HK-2 (cell line): ENCODE measurements at regions not wholly inside any gene's neighbourhood (a gene's known extent, or its start where the extent isn't known, plus 50 kb on each side); places are given as distances from the start of the nearest gene placed in this dataset.

ENCODE experiments used
- DNase-seq: peaks from one replicate; pipeline ENCODE4 v3.0.0-alpha.2; 2018; ENCODE audit not compliant: unreplicated experiment

DNA sequence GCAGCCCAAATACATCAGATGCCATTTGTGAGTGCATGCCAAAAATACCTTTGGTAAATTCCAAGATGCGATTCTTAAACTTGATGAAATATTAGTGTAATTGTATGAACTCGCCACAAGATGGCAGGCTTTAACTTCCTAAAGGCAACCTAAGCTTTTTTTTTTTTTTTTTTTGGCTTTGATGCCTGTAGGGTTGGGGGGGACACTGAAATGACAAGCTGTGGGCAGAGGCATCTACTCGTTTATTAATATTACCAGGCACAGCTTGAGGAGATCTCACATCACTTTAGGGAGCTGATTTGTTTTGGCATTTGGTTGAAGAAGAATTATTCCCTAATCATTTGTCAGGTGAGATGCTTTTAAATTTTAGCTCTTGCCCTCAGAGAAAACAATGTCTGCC is 126.7 kb upstream of the CCDC196 start:
- DNase-seq: peak; percentile 6

DNA sequence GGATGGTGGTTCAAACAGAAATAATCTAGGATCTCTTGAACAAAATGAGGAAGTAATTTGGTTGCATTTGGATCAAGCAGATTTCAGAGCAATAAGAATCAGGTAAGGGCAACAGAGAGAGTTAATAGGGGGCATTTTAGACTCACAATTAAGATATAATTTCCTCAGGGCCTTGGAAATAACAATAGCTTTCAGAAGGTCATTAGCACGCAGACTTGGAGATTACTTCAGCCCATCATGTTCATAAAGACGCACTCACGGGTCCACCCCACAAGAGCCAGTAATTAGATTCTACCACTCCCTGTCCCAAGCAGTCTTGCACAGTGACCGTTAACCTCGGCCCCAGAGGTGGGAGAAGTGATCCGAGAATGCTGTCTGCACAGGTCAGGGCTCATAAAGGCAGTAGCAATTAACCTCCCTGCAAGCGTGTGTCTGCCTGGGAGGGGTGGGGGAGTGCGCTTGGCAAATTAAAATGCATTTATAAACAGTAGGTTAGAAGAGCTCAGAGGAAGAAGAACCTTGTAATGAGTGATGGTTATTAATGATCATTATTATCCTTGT is 125.7 kb upstream of the CCDC196 start:
- no peak for DNase-seq

DNA sequence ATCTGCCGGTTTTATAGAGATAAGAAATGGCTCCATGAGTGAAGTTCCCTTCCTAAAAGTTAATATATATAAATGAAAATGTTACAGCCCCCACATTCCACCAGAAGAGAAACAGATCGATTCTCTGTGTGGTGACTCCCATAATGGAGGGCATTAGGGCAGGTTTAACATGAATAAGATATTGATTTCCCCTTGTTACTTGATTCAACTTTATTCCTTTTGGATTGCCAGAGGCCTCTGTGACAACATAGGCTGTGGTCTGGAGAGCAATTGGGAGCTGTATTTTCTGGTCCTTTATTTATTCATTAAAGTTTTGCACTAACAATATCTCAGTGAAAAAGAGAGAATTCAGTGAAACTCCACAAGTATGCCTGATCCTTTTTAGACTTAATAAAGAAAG is 125.2 kb upstream of the CCDC196 start:
- no peak for DNase-seq

DNA sequence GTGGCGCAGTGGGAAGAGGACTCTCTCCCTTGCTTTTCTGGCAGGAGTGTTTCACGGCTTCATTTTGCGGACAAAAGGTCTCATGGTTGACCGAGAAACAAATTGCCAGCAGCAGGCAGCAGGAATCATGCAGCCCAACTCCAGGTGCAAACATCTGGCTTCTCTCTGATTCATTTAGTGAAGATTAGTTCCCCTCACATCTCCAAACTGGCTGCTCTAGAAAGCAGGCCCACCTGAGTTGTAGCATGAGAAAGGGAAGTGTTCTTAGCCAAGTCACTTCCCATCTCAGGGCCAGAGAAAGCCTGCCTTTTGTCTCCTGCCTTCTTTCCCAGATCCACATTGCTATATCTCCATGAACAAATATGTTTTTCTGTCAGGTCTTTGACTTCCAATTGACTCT is 120.8 kb upstream of the CCDC196 start:
- no peak for DNase-seq

DNA sequence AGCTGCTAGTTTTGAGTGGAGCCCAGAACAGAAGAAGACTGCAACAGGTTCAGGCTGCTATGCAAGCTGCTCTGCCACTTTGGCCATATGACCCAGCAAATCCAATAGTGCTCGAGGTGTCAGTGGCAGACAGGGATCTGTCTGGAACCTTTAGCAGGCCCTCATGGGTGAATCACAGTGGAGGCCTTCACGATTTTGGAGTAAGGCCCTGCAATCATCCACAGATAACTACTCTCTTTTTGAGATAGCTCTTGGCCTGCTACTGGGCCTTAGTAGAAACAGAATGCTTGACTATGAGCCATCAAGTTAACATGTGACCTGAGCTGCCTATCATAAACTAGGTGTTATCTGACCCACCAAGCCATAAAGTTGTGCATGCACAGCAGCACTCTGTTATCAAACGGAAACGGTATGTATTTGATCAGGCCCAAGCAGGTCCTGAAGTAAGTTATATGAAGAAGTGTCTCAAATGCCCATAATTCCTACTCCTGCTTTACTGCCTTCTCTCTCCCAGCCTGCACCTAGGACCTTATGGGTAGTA is 116.9 kb upstream of the CCDC196 start:
- no peak for DNase-seq

DNA sequence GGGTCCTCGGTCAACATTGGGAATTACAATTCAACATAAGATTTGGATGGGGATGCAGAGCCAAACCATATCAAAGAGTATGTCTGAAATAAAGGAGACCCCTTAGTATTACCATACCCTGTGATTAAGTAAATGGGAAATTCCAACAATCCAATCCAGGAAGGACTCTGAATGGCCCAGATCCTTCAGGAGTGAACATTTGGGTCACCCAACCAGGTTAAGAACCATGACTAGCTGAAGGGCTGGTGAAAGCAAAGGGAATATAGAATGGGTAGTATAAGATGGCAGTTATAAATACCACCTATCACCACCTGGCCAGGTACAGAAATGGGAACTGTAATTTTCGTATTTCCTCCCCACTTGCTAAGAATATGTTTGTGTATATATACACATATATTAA is 114.4 kb upstream of the CCDC196 start:
- no peak for DNase-seq

DNA sequence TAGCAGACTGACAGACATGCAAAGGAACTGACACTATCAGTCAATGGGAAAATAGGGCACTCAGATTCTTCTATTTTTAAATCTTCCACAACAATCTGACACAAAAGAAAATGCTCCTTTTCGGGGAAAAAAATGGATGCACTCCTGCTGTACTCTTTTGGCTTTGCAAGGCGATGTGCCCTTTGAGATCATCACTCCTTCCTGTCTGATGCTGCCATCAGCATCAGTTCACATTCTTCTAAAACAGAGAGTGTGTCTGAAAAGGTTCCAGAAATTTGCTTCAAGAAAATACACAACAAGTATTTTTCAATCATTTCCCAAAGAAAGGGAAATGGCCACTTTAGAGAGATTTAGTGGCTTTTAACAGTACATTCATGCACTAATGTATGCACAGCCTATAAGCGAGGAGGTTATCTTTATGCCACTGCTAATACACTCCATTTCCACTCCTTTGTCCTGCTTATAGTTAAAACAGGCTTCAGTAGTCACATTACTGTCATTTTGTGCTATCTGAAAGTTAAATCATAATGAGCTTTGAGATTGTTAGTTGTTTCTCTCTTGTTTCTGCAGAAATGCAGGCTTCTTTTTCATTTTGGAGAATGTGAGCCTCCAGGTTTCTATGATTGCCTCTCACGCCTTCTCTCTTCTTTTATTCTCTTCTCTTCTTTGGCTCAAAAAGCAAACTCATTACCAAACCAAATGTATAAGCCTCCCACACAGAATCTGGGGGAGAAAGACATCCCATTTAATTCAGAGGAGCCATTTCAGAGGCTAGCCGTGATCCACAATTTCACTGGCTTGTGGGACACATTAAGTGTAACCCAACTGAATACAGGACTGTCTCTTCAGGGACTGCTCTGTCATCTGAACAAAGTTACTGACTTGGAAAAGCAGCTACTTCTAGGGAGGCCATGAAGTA is 110.9 kb upstream of the CCDC196 start:
- DNase-seq: no peak

DNA sequence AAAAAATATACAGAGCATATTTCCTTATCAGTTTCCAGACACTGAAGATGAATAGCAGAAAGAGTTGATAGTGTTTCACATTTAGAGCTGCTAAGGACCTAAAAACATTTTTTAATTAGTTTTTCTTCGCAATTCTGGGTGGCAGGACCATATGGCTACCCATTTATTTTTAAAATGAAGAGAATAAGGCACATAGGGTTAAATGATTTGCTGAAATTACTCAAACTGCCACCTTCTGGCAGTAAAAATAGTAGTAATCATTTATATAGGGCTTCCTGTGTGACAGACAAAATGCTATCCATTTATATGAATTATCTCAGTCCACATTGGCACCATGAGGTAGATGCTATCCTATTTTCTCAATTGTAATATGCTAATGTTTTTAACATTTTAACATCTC is 108.6 kb upstream of the CCDC196 start:
- no peak for DNase-seq

DNA sequence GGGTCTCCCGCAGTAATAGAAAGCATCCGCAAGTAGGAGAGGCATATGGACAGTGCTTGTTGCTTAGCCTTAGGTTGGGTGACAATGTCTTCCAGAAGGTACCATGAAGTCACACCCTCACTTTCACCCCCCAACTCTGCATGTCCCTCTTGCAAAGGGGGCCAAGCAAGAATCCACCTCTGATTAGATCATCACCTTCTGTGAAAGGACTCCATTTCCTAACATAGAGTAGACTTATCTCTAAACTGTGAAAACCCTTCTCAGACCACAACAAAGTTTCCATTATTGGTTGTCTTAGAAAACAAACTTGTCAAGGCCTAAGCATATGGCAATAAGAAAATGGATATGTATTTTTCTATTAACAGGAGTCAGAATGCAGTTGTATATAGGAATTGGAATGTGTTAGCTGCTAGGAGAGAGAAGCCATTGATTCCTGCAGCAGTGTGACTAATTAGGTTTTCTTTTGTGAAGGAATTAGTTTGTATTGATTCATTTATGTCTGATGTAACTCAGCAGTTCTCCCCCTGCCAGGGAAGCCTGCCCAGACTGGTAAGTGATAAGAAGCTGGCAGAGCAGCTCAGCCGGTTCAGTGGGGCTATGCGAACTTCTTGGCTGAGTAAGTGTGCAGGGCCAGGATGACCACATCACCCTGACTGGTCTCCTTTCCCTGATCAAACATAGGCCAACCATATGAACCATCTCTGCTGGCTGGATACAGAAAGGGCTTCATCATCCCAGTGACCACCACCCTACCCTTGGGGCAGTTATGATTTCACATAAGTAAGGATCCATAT is 107.3 kb upstream of the CCDC196 start:
- no peak for DNase-seq

DNA sequence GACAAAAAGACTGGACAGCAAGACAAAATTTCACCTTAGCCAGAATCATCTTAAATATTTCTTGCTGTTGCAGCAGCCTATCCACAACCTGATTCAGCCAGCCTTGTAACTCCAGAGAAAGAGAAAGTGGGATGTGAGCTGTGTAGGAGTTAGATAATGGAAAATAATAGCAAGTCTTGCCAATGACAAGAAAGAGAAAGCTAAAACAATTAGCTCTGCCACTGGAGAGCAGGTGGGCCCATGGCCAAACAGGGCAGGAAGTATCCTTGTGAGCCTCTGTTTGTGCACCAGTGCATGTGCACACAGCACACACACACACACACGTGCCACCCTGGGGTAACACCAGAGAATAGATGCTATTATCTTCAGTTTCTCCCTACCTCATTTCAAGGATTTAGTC is 106.0 kb upstream of the CCDC196 start:
- DNase-seq: no peak

DNA sequence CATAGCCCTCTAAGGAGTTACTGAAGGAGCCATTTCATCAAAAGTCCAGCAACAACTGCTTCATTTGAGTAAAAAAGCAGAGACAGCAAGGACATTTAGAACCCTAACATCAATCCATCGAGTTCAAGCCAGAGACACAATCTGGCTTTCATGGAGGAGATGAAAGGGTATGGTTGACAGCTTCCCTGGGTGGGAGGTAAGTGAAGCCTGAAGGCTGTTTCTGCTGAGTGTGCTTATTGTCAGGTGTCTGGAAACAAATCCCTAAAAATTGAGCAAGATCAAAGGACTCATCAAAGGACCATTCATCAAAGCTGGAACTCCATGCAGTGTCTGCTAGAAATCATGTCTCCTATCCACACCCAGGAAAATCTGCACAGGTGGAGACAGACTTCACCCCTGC is 104.4 kb upstream of the CCDC196 start:
- no peak for DNase-seq

DNA sequence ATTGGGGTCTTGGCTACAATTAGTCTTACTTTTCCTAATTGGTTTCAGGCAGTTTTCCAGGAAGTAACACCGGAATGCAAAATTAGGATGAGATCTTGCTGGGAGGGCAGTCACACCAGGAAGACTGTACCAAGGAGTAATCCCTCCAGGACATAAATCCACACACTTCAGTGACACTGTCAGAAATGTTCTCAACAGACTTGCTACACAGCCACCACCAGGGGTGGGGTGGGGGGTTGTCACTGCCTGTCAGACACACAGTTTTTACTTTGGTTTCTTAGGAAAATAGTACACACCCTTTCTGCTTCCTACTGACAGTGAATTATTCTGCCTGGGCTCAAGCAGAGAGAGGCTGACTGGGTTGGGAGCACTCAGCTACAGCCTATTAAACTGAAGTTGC is 102.9 kb upstream of the CCDC196 start:
- DNase-seq: no peak

DNA sequence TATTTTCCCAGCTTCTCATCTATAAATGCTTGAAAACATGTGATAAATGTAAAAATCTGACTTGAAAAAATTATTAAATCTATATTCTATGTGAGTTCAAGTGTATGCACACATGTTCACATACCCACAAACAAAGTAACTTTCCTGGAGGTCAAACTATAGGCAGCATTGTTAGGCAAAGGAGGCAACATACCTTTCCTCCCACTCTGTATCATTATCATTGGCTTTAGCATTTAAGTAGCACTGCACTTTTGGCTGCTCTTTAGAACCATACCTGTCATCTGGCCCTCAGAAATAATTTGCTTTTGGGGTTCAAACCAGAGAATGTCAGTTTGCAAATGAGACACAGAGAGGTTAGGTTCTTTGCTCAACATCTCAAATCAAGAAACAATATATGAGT is 102.4 kb upstream of the CCDC196 start:
- no peak for DNase-seq

DNA sequence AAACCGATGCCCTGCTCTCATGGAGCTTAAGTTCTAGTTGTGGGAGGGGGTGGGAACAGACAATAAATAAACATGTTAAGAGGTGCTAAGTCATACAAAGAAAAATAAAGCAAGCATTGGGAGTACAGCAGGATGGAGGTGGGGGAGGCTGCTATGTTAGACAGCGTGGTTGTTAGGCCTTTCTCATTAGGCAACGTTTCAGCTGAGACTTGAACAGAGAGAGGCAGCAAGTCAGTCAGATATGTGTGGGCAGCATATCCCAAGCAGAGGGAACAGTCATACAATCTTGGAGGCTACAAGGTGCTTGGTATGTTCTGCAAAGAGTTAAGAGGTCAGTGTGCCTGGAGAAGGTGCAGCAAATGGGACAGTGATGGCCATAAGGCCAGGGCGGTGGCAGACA is 97.7 kb upstream of the CCDC196 start:
- no peak for DNase-seq

DNA sequence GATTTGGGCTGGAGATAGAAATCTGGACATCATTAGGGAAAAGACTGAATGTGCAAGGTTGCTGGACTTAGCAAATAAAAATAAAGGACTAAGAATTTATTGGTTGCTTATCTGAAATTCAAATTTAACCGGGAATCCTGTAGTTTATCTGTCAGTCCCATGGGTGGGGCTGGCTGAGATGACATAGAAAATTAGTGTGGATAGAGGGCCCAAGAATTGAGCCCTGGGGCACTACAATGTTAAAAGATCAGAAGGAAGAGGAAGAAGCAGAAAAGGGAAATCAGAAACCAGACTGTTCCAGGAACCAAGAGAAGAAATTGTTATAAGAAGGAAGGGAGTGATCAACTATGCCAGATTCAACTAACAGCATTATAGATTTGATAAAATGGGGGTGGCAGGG is 96.7 kb upstream of the CCDC196 start:
- DNase-seq: no peak

DNA sequence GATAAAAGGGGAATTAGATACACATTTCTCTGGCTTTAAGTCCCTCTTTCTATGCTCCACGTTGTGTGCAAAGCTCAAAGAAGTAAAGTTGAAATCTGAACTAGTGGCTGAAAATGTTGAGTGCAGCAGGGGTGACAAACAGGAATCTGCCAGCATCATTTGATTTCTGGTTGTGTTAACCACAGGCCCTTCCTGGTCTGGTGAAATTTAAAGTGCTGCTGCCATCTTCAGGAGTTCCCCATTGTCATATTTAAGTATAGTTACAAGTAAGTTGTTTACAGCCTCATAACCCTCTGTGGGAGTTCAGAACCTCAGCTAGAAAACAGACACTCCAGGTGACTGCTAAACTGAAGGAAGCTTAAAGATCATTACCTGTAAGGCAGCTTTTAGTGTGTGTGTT is 90.9 kb upstream of the CCDC196 start:
- DNase-seq: no peak

DNA sequence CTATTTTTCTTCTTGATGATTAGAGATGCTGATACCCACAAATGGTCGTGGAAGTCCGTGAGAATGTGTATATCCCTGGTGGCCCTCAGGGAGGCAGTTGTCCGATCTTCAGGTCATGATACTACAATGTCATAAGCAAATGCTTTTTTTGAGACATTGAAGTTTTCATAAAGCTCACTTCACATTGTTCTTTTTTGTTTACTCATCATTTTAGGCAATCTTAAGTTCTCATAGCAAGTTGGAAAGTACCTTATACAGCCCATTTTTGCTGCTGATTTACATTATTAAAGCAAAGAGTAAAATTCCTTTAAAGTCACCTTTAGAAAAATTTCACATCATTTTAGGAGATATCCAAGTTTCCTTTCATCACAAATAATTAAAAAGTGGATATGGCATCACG is 90.0 kb upstream of the CCDC196 start:
- DNase-seq: no peak

DNA sequence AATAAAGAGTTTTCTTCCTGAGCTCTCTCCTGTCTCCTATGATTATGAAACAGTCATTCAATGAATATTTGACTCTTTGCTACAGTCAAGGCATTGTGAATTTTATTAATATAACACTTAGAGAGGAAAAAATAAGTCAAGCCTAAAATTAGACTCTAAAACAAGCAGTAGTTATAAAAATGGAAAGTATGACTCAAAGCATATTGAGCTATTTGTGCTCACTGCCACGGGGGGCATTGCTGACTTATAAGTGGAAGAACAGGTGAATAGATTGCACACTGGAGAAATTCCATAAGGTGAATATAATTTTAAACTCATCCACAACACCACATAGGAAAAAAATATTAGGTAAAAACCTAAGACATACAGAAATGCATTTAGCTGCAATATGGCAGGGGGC is 87.7 kb upstream of the CCDC196 start:
- DNase-seq: no peak

DNA sequence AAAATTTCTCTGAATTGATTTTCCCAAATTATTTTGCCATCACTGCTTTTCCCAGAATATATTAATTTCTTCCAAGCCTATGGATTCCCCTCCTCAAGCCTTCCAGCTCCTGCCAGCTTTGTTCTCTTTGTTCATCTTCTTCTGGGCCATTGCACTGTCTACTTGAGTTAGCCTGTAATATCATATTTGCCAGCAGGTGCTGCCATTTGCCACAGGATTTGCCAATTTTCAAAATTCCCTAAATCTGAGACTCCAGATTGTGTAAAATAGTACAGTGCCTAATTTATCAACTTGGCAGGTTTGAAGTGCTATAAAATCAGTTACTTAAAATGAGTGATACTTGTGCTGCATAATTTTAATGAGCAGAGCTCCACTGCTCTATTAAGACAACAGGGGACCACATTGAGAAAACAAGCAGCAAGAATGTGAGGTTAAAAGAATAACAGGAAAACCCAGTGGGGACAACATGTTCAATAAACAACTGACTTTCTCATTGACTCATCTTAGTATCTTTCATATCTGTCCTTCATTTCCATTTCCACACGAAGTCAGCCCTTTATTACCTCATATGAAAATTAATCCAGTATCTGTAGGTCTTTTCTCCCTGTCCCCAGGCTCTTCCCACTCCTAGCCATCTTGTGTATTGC is 84.6 kb upstream of the CCDC196 start:
- no peak for DNase-seq

DNA sequence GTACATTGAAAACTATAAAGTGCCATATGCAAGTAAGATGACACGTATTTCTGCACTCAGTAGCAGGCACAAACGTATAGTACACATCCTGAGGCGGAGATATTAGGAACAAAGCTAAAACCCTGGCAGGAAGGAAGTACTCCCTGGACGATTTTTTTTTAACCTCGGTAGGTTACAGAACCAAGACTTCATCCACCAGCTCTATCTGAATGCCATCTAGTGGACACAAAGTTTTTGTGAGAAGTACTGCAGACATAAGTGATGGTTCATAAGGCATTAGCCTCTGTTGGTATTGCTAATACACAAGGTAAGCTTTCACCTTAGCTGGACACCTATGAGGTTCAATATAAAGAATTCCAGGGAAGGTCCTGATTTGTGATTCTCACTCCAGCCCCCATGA is 83.0 kb upstream of the CCDC196 start:
- no peak for DNase-seq

DNA sequence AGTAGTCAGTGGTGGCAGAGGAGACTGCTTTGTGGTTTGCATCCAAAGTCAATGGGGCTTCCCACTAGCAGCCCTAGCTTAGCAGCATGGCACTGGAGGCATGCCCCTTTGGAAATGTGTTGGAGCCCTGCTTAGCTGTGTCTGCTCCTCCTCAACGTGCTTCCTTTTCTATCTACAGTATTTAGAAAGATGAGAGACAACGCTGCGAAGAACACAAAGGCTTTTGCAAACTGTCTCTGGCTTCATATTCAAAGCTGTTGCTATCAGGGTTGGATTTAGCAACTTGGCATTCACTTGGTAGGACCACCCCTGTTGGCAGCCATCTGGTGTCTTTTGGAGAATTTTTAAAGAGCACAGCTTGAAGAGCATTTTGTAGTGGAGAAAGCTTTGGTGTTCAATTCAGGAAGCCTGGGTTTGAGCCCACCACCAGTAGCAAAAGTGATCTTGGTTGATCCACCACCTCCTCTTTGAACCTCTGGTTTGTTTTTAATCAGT is 82.1 kb upstream of the CCDC196 start:
- no peak for DNase-seq

DNA sequence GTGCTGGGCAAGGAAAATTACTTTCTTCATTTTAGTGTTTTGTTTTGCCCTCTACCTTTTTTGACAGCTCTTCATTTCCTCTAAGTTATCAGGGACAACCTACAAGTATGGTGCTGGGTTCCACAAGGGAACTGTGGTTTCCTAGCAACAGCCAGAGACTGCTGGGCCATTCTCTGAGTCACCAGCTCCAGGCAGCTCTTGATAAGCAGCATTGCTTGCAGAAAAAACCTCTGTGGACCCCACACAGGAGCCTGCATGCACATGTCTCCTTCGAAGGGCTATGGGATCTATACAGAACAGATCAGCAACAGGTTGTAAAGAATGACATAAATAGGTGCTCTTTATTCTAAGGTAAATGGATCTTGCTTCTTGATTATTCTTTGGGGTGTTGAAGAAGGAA is 81.0 kb upstream of the CCDC196 start:
- no peak for DNase-seq
